Loucy (cell line): ENCODE measurements at regions not wholly inside any gene's neighbourhood (a gene's known extent, or its start where the extent isn't known, plus 50 kb on each side); places are given as distances from the start of the nearest gene placed in this dataset.

Experiments used
- H2AFZ ChIP-seq: fragments of 200-600 bp; sonication (generic); 2 replicates; pipeline ENCODE4 v1.6.0; 2016; ENCODE audit warnings: antibody characterized with exemption, mild to moderate bottlenecking, low read length, moderate library complexity
- H3F3A ChIP-seq: fragments of 200-600 bp; 2 replicates; pipeline ENCODE4 v1.6.0; 2016; ENCODE audit warnings: antibody characterized with exemption, low read depth, mild to moderate bottlenecking
- H3K27me3 ChIP-seq: fragments of 200-600 bp; sonication (generic); 2 replicates; pipeline ENCODE4 v1.6.1; 2014; ENCODE audit warnings: low read length, mild to moderate bottlenecking; ENCODE audit not compliant: insufficient read depth, poor library complexity, severe bottlenecking
- H3K36me3 ChIP-seq: fragments of 200-600 bp; sonication (generic); 2 replicates; pipeline ENCODE4 v1.6.1; 2016; ENCODE audit warnings: low read length; ENCODE audit not compliant: insufficient read depth
- H3K4me1 ChIP-seq: fragments of 200-600 bp; sonication (generic); 2 replicates; pipeline ENCODE4 v1.5.1; 2014; ENCODE audit warnings: low read length, mild to moderate bottlenecking; ENCODE audit not compliant: insufficient read depth, poor library complexity, severe bottlenecking
- H3K4me2 ChIP-seq: fragments of 200-600 bp; sonication (generic); 2 replicates; pipeline ENCODE4 v1.6.0; 2014; ENCODE audit warnings: antibody characterized with exemption, low read length, low read depth, mild to moderate bottlenecking; ENCODE audit not compliant: poor library complexity, severe bottlenecking
- H3K4me3 ChIP-seq: fragments of 200-600 bp; sonication (generic); 2 replicates; pipeline ENCODE4 v1.5.1; 2014; ENCODE audit warnings: low read length, mild to moderate bottlenecking, mixed read lengths; ENCODE audit not compliant: poor library complexity, severe bottlenecking
- H3K79me2 ChIP-seq: fragments of 200-600 bp; sonication (generic); 2 replicates; pipeline ENCODE4 v1.6.1; 2014; ENCODE audit warnings: low read length; ENCODE audit not compliant: insufficient read depth
- H3K9ac ChIP-seq: fragments of 200-600 bp; sonication (generic); 2 replicates; pipeline ENCODE4 v1.6.0; 2014; ENCODE audit warnings: mild to moderate bottlenecking, low read depth, low read length, moderate library complexity; ENCODE audit not compliant: poor library complexity, severe bottlenecking
- H3K9me2 ChIP-seq: fragments of 200-600 bp; sonication (generic); replicated peaks from 2 replicates; pipeline ENCODE4 v1.6.1; 2016; ENCODE audit warnings: low read depth, low read length, mixed read lengths
- H3K9me3 ChIP-seq: fragments of 200-600 bp; sonication (generic); 2 replicates; pipeline ENCODE4 v1.6.1; 2014; ENCODE audit warnings: mild to moderate bottlenecking, antibody characterized with exemption, low read length, low read depth; ENCODE audit not compliant: insufficient read depth
- H4K20me1 ChIP-seq: fragments of 200-600 bp; sonication (generic); 2 replicates; pipeline ENCODE4 v1.6.0; 2014; ENCODE audit warnings: antibody characterized with exemption, low read length, mild to moderate bottlenecking; ENCODE audit not compliant: insufficient read depth, poor library complexity, severe bottlenecking
- EZH2phosphoT487 ChIP-seq: fragments of 200-600 bp; IDR thresholded peaks from 2 replicates; pipeline ENCODE4 v1.6.1; 2018; ENCODE audit warnings: antibody characterized with exemption, mild to moderate bottlenecking, moderate library complexity, borderline replicate concordance
- TF ChIP-seq, protein P1 (sequence below): fragments of 200-600 bp; sonication (generic); conservative IDR thresholded peaks from 2 replicates; pipeline ENCODE4 v1.5.1; 2014; ENCODE audit warnings: mild to moderate bottlenecking, antibody characterized with exemption, low read length

DNA sequence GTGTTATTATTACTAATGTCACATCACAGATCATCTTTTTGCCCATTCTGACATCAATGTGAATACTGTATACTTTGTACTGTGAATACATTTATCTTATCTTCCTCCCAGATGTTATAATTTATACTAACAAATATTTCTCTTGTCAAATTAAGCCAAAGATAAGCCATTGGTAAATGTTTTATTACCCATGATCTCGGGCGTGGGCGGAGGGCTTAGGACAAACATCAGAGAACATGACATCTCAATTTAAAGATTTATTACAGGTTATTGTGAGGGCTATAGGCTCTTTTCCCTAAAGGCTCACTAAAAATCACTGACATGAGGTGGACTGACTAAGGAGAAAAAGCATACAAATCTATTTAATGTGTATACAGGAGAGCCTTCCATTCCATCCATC is 58.2 kb upstream of the DGKB start:
- Histone ChIP-seq H3K4me1 (no peaks in the 10 kb centered on the region), H3K9ac (no peak overlapping the region), H3K4me2 (no peak overlapping the region), H4K20me1 (no peaks in the 10 kb centered on the region), H3K27me3 (no peaks in the 10 kb centered on the region), H3K79me2 (no peaks in the 10 kb centered on the region), H3F3A (no peaks in the 10 kb centered on the region), H2AFZ (no peak overlapping the region), H3K36me3 (no peaks in the 10 kb centered on the region), H3K9me2 (no peaks in the 10 kb centered on the region), H3K4me3 (no peak overlapping the region), H3K9me3 (no peaks in the 10 kb centered on the region)
- TF ChIP-seq, protein P1, sequence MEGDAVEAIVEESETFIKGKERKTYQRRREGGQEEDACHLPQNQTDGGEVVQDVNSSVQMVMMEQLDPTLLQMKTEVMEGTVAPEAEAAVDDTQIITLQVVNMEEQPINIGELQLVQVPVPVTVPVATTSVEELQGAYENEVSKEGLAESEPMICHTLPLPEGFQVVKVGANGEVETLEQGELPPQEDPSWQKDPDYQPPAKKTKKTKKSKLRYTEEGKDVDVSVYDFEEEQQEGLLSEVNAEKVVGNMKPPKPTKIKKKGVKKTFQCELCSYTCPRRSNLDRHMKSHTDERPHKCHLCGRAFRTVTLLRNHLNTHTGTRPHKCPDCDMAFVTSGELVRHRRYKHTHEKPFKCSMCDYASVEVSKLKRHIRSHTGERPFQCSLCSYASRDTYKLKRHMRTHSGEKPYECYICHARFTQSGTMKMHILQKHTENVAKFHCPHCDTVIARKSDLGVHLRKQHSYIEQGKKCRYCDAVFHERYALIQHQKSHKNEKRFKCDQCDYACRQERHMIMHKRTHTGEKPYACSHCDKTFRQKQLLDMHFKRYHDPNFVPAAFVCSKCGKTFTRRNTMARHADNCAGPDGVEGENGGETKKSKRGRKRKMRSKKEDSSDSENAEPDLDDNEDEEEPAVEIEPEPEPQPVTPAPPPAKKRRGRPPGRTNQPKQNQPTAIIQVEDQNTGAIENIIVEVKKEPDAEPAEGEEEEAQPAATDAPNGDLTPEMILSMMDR = no peak
- no peak for TF ChIP-seq EZH2phosphoT487

DNA sequence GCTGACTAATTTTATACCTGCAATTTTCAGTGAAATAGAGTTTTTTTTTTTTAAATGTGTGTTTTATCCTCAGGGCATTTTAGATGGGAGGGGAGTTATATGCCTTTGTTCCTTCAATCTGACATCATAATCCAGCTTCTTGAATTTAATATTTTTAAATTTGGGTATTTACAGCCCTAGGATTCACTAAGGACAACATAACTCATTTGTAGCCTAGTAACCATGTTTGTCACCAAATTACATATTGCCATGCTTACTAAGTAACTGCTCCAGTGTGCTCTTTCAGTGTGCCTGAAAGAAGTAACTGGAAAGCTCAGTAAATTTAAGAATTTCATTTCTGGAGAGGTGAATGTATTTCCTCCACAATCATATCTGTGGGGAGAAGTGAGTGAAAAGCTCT is 56.8 kb upstream of the DGKB start:
- H3K9me2 ChIP-seq = no peaks in the 10 kb centered on the region
- H2AFZ ChIP-seq = no peak overlapping the region
- no peaks in the 10 kb centered on the region for H3K79me2 ChIP-seq
- no peak overlapping the region for H3K4me2 ChIP-seq
- no peak overlapping the region for H3K9ac ChIP-seq
- H3K9me3 ChIP-seq = no peaks in the 10 kb centered on the region
- H3K4me3 ChIP-seq = no peak overlapping the region
- H4K20me1 ChIP-seq = no peaks in the 10 kb centered on the region
- TF ChIP-seq EZH2phosphoT487 = no peak
- TF ChIP-seq, protein P1 = no peak
- no peaks in the 10 kb centered on the region for H3K36me3 ChIP-seq
- no peaks in the 10 kb centered on the region for H3K4me1 ChIP-seq
- H3F3A ChIP-seq = no peaks in the 10 kb centered on the region
- H3K27me3 ChIP-seq = no peaks in the 10 kb centered on the region

DNA sequence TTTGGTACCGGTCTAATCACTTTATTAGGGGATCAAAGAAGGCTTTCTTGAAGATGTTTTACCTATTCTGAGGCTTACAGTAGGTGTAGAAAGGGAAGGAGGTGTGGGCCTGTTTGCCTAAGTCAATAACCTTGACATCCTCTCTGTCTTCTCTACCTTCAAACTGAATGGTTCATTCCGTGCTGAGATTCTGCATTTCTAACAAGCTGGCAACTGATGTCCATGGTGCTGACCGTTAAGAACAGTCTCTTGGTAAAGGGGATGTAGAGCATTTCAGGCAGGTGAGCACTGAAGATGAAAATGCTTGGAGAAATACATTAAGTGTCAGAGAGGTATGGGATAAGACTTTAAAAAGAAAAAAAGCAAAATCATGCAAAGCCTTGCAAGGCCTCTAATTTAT is 51.5 kb upstream of the DGKB start:
- Histone ChIP-seq H4K20me1 (no peaks in the 10 kb centered on the region), H3K36me3 (no peaks in the 10 kb centered on the region), H3K4me3 (no peak overlapping the region), H2AFZ (no peak overlapping the region), H3K79me2 (no peaks in the 10 kb centered on the region), H3F3A (no peaks in the 10 kb centered on the region), H3K9ac (no peak overlapping the region), H3K4me1 (no peaks in the 10 kb centered on the region), H3K9me3 (no peaks in the 10 kb centered on the region), H3K4me2 (no peak overlapping the region), H3K27me3 (no peaks in the 10 kb centered on the region), H3K9me2 (no peaks in the 10 kb centered on the region)
- TF ChIP-seq EZH2phosphoT487 = no peak
- TF ChIP-seq, protein P1 = no peak
